Endothelial cell of hepatic sinusoid (primary cell): ENCODE measurements at regions not wholly inside any gene's neighbourhood (a gene's known extent, or its start where the extent isn't known, plus 50 kb on each side); places are given as distances from the start of the nearest gene placed in this dataset.

Experiments used
- in situ Hi-C: cut with HindIII; loops from 2 replicates; pipeline ENCODE4 v1.10.0; 2017; ENCODE audit warnings: low sequenced_read_pairs

DNA sequence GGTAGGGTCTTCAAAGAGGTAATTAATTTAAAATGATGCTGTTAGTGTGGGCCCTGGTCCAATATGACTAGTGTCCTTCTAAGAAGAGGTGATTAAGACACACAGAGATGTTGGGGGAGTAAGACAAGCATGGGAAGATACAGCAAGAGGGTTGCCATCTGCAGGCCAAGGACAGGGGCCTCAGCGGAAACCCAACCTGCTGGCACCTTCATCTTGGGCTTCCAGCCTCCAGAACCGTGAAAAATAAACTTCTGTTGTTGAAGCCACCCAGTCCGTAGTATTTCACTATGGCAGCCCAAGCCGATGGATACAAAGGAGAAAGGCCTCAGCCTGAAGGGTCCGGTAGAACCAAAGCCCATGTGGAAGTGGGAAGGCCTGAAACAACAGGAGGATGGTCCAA, 161.7 kb upstream of the UBE2E1 start:
- in situ Hi-C loops, result no loop called here

DNA sequence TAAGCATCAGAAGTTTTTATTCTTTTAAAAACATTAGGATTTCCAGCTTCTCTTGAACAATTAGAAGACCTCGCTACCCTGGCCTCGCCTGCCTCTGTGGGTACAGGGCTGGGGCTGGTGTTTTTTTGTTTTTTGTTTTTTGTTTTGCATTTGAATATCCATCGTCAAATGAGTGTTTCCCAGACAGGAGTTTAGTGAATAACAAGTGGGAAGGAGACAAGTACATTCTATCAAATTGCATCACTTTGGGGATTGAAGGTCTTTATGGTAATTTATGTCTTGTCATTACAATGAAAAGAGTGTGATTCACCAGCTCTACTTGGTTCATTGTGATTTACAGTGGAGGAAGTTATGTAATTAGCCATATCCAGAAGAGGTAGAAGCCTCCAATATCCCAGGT, 161.1 kb upstream of the UBE2E1 start:
- in situ Hi-C loops, result loop anchor here (5.0 kb wide), 1 partner anchor 32 kb away; no protein-coding TSS in a partner anchor

- in situ Hi-C loops, result loop anchor here (5.0 kb wide), 1 partner anchor 33 kb away; no protein-coding TSS in a partner anchor
Observed at GRCh38 chr3:23645533-23646183, 160.1 kb upstream of the UBE2E1 start.

GRCh38 chr3:23646184-23646920, 159.4 kb upstream of the UBE2E1 start:
- in situ Hi-C loops, result loop anchor here (5.0 kb wide), 1 partner anchor 34 kb away; no protein-coding TSS in a partner anchor

- in situ Hi-C loops, result loop anchor here (5.0 kb wide), 1 partner anchor 35 kb away; no protein-coding TSS in a partner anchor
Observed at GRCh38 chr3:23647706-23648258, 158.0 kb upstream of the UBE2E1 start.

DNA sequence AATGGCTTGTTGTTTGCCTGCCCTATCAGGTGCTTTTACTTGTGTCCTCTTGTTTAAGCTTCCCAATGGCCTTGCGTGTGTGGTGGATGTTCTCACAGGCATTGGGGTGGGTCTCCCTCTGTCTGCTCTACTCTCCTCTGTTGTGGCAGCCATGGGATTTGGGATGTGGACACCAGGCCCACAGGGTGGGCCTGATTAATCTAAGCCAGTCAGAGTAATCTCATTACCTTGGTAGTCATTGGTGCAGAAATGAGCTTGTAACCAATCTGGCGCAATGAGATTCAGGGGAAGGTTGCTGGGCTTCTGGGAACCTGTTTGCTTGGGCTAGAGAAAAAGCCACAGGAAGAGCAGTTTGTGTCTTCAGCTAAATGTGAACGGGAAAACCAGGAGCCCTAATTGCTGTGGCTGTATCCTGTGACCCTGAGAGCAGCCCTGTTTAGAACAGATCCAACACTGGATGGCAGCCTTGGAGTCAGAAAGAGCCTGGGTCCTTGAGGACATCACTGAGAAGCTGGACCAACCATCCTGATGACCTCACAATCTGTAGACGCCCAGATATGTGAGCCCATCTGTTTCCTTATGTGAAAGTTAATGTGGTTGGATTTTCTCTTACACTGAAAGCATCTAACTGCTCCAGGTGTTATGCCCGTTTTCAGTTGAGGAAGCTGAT, 157.3 kb upstream of the UBE2E1 start:
- in situ Hi-C loops, result loop anchor here (5.0 kb wide), 1 partner anchor 36 kb away; no protein-coding TSS in a partner anchor

DNA sequence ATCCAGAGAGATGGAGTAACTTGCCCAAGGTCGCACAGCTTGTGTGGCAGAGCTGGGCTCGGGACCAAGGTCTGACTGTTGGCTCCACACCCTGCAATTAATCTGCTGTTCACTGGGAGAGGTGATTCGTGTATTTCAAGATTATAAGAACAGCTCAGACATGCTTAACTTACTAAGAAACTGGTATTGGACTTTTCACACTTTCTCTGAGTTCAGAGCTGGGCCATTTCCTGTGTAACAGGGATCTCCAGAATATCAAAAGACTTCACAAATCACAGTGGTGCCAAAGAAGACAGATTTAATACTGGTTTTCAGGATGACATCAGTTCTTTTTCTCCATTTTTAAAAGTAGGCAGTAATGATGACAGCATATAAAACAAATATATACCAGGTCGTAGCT, 156.8 kb upstream of the UBE2E1 start:
- in situ Hi-C loops, result loop anchor here (5.0 kb wide), 1 partner anchor 37 kb away; no protein-coding TSS in a partner anchor

- in situ Hi-C loops, result loop anchor here (5.0 kb wide), 1 partner anchor 37 kb away; no protein-coding TSS in a partner anchor
Observed at GRCh38 chr3:23649448-23649847, 156.3 kb upstream of the UBE2E1 start.

DNA sequence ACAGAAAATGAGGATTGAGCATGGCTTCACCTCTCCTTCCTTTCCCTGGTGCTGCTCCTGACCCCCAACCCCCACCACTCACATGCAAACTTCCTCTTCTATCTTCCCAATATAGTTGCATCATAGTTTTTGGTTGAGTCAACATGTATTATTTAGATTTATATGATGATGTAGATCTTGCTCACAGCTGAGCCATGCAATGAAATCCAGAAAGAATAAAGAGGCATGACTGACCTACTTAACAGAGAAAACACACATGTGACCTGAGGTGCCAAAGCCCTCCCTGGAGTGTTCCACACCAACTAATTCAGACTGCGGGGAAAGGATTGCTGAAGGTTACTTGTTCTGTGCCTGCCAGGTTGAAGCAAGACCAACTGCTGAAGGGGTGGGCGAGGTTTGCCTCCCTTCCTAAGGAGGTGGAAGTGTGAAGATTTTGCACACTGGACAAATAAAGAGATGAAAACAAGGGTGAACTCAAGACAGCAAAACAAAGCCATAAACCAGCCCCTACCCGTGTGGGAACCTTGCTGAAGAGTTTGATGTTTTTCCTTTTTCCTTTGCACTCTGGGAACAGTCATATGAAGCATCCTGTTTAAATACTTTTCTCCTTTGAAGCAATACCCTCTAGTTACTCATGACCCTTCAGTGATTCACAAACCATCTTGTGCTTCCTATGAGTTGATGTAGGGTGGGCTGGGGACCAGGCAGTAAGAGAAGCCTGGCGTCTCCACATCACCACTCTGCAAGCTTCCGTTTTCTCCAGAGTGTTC, 155.2 kb upstream of the UBE2E1 start:
- in situ Hi-C loops, result no loop called here

DNA sequence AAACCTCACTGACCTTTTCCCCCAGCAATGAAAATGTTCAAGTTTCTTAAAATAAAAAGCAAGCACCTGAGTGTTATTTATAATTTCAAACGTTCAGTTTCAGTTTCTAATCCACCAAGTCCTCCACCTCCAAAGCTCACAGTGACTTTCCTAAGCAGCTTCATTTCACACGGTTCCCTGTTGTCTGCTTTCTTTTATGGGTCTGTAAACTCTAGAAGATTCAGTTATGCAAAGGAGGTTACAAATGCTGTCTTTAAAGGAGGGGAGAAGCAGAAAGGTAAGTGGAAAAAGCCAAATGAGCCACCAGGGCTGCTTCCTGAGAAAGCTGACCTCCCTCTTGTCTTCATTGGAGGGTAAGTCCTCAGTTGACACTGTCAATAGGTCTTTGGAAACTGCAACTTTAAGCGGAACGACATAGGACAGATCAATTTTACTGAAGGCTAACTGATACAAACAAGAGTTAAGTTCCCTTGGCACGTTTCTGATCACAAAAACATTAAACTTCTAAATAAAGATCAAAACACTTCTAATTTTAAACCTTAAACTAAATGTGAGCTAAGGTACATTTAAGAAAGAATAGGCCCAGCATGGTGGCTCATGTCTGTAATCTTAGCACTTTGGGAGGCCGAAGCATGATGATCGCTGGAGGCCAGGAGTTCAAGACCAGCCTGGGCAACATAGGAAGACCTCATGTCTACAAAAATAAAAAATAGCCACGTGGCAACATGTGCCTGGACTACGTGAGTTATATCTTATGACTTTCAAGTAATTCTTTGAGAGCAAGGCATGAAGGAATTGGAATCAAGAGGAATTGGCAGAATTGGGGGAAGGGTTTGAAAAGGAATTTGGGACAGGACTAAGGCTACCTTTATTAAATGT, 151.9 kb upstream of the UBE2E1 start:
- in situ Hi-C loops, result no loop called here

GRCh38 chr3:23654571-23654970, 151.2 kb upstream of the UBE2E1 start:
- in situ Hi-C loops, result no loop called here

- in situ Hi-C loops, result no loop called here
Observed at GRCh38 chr3:23655749-23656148, 150.0 kb upstream of the UBE2E1 start.

- in situ Hi-C loops, result no loop called here
Observed at GRCh38 chr3:23656199-23656598, 149.6 kb upstream of the UBE2E1 start.

GRCh38 chr3:23656821-23657220, 148.9 kb upstream of the UBE2E1 start:
- in situ Hi-C loops, result no loop called here

- in situ Hi-C loops, result no loop called here
Observed at GRCh38 chr3:23657647-23658046, 148.1 kb upstream of the UBE2E1 start.

DNA sequence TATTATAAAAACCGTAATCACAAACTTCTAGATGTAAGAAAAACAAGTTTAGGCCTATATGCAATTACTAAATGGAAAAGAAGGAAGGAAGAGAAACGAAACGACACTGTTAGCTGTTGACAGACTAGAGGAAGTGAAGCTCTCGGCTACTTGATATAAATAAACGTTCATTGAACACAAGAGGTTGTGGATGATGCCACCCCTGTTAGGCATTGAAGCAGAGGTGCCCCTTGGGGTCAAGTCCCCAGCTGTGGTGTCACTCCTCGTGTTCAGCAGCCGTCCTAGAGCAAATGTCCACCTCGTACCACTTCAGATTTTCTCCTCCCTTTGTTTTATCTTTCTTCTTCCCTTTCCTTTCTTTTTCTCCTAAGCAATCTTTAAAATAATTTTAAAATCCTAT, 146.5 kb upstream of the UBE2E1 start:
- in situ Hi-C loops, result no loop called here

DNA sequence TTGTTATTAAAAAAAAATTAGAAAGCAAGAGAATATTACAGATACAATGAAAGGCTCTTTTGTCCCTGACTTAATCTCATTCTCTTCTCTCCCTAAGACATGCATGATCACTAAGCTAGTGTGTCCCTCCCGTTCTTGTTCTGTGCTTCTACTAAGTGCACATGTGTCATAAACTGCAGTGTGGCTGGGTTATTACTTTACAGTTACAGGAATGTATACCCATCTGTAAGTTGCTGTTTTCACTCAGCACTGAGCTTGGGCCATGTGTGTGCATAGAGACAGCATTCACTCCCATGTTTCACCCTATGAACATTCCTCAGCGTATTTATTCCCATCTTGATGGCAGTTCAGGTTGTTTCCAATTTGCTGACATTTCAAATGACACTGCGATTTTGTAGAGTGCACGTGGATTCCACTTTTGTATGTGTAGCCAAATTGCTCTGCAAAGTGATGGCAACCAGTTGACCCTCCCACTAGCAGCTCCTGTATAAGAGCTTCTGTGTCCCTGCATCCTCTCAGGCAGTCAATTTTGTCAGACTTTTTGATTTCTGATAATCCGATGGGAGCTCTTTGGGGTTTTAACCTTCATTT, 145.8 kb upstream of the UBE2E1 start:
- in situ Hi-C loops, result loop anchor here (5.0 kb wide), 1 partner anchor 52 kb away; no protein-coding TSS in a partner anchor

- in situ Hi-C loops, result loop anchor here (5.0 kb wide), 1 partner anchor 50 kb away; no protein-coding TSS in a partner anchor
Observed at GRCh38 chr3:23662079-23662617, 143.6 kb upstream of the UBE2E1 start.

GRCh38 chr3:23663246-23663645, 142.5 kb upstream of the UBE2E1 start:
- in situ Hi-C loops, result loop anchor here (5.0 kb wide), 1 partner anchor 49 kb away; no protein-coding TSS in a partner anchor
